Ishikawa (cell line): ENCODE measurements at regions not wholly inside any gene's neighbourhood (a gene's known extent, or its start where the extent isn't known, plus 50 kb on each side); places are given as distances from the start of the nearest gene placed in this dataset.

Experiments used
- CEBPB ChIP-seq: IDR thresholded peaks from 2 replicates; pipeline ENCODE4 v1.6.1; 2012
- EP300 ChIP-seq: IDR thresholded peaks from 2 replicates; pipeline ENCODE4 v1.6.1; 2012; ENCODE audit warnings: borderline replicate concordance
- FOXM1 ChIP-seq: IDR thresholded peaks from 2 replicates; pipeline ENCODE4 v1.6.1; 2012; ENCODE audit warnings: low read depth, borderline replicate concordance
- NFIC ChIP-seq: IDR thresholded peaks from 2 replicates; pipeline ENCODE4 v1.6.1; 2012
- REST ChIP-seq: IDR thresholded peaks from 2 replicates; pipeline ENCODE4 v1.6.1; 2012; ENCODE audit warnings: low read depth, mild to moderate bottlenecking
- TAF1 ChIP-seq: IDR thresholded peaks from 2 replicates; pipeline ENCODE4 v1.6.1; 2012; ENCODE audit warnings: low read depth, mild to moderate bottlenecking
- TEAD4 ChIP-seq: IDR thresholded peaks from 2 replicates; pipeline ENCODE4 v1.6.1; 2012
- YY1 ChIP-seq: IDR thresholded peaks from 2 replicates; pipeline ENCODE4 v1.6.1; 2012; ENCODE audit warnings: low read depth
- ZBTB7A ChIP-seq: IDR thresholded peaks from 2 replicates; pipeline ENCODE4 v1.6.1; 2012; ENCODE audit warnings: low read depth
- TF ChIP-seq, protein P1 (sequence below): IDR thresholded peaks from 2 replicates; pipeline ENCODE4 v1.6.1; 2012

- TF ChIP-seq EP300 (no peak), FOXM1 (no peak), ZBTB7A (no peak), TAF1 (no peak), CEBPB (no peak), REST (no peak), YY1 (no peak), TEAD4 (no peak), NFIC (no peak)
- TF ChIP-seq, protein P1, sequence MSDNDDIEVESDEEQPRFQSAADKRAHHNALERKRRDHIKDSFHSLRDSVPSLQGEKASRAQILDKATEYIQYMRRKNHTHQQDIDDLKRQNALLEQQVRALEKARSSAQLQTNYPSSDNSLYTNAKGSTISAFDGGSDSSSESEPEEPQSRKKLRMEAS = no peak
Observed at GRCh38 chr7:42735081-42735480, 176.8 kb downstream of the C7orf25 start.
